Activated CD8-positive, alpha-beta T cell treated with anti-CD3 and anti-CD28 coated beads for 36 hours (primary cell): ENCODE measurements at regions not wholly inside any gene's neighbourhood (a gene's known extent, or its start where the extent isn't known, plus 50 kb on each side); places are given as distances from the start of the nearest gene placed in this dataset.

Experiments used
- ATAC-seq: fragments of 200-7000 bp; cut with Tn5 transposase; one replicate; pipeline ENCODE4 v1.10.0; 2021; ENCODE audit warnings: mild to moderate bottlenecking, moderate library complexity
- CTCF ChIA-PET: fragments of 350-600 bp; sonication (Branson Sonifier 250); formaldehyde crosslinking; loops from one replicate; lab custom pipeline; 2021; ENCODE audit warnings: antibody characterized with exemption; lab: Charles Lee
- POLR2A ChIA-PET: fragments of 350-600 bp; sonication (Branson Sonifier 250); formaldehyde crosslinking; loops from one replicate; lab custom pipeline; 2021; ENCODE audit warnings: antibody characterized with exemption; lab: Charles Lee
- DNase-seq: peaks from one replicate; pipeline ENCODE4 v3.0.0-alpha.2; 2020
- H3K27ac Mint-ChIP-seq: one replicate; pipeline ENCODE4 v1.8.0; 2021; ENCODE audit warnings: mild to moderate bottlenecking, mixed read lengths
- H3K27me3 Mint-ChIP-seq: one replicate; pipeline ENCODE4 v1.8.0; 2021; ENCODE audit warnings: mixed read lengths
- H3K36me3 Mint-ChIP-seq: one replicate; pipeline ENCODE4 v1.8.0; 2021; ENCODE audit warnings: low read depth, mixed read lengths
- H3K4me1 Mint-ChIP-seq: one replicate; pipeline ENCODE4 v1.8.0; 2021; ENCODE audit warnings: low read depth, mixed read lengths
- H3K4me3 Mint-ChIP-seq: one replicate; pipeline ENCODE4 v1.8.0; 2021; ENCODE audit warnings: mild to moderate bottlenecking, moderate library complexity, mixed read lengths
- H3K9me3 Mint-ChIP-seq: one replicate; pipeline ENCODE4 v1.8.0; 2021; ENCODE audit warnings: mixed read lengths
- CTCF ChIP-seq: fragments of 200-600 bp; IDR thresholded peaks from one replicate; pipeline ENCODE4 v1.8.0; 2022; ENCODE audit warnings: antibody characterized with exemption, mild to moderate bottlenecking
- intact Hi-C: fragments of 100-400 bp; cut with micrococcal nuclease; formaldehyde crosslinking; loops from one replicate; pipeline ENCODE4 v1.10.0; 2022

GRCh38 chr1:82284213-82284612 is 483.5 kb downstream of the ADGRL2 start:
- no peaks in the 10 kb centered on the region for H3K4me1 Mint-ChIP-seq
- peaks cover 6% of the 10 kb centered on the region for H3K9me3 Mint-ChIP-seq
- ChIA-PET POLR2A (no interaction called here), CTCF (no interaction called here)
- no peak for DNase-seq
- no peak overlapping the region for H3K27ac Mint-ChIP-seq
- H3K4me3 Mint-ChIP-seq = no peak overlapping the region
- no peak for ATAC-seq
- H3K36me3 Mint-ChIP-seq = no peaks in the 10 kb centered on the region
- no peaks in the 10 kb centered on the region for H3K27me3 Mint-ChIP-seq
- TF ChIP-seq CTCF = no peak
- intact Hi-C loops = no loop called here

GRCh38 chr1:82279241-82279640 is 478.5 kb downstream of the ADGRL2 start:
- ATAC-seq (no peak), DNase-seq (no peak)
- TF ChIP-seq CTCF = no peak
- CTCF ChIA-PET = no interaction called here
- H3K9me3 Mint-ChIP-seq = peaks cover 6% of the 10 kb centered on the region
- no peak overlapping the region for H3K4me3 Mint-ChIP-seq
- intact Hi-C loops = no loop called here
- H3K27ac Mint-ChIP-seq = no peak overlapping the region
- no peaks in the 10 kb centered on the region for H3K36me3 Mint-ChIP-seq
- no peaks in the 10 kb centered on the region for H3K4me1 Mint-ChIP-seq
- H3K27me3 Mint-ChIP-seq = no peaks in the 10 kb centered on the region
- POLR2A ChIA-PET = no interaction called here

DNA sequence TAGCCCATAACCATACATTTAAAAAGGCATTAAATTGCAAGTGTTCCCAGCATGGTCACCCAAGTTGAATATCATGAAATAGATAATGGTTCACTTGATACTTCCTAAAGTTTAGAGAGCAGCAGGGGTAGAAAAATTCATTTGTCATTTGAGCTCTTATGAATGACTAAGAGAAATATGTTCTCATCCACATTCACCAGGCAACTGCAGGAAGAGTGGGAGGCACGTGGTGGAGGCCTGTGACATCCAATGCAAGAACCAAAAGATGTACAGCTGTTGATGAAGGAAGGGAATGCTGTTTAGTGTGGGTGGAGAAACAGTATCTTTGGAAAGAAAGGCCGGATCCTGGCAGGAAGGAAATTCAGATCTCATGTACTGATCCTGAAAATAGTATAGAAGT is 473.1 kb downstream of the ADGRL2 start:
- Mint-ChIP-seq H3K36me3 (no peaks in the 10 kb centered on the region), H3K27me3 (no peaks in the 10 kb centered on the region), H3K9me3 (no peaks in the 10 kb centered on the region), H3K4me3 (no peak overlapping the region), H3K27ac (no peak overlapping the region), H3K4me1 (no peaks in the 10 kb centered on the region)
- POLR2A ChIA-PET = no interaction called here
- intact Hi-C loops = no loop called here
- DNase-seq (no peak), ATAC-seq (no peak)
- no peak for TF ChIP-seq CTCF
- CTCF ChIA-PET = no interaction called here

DNA sequence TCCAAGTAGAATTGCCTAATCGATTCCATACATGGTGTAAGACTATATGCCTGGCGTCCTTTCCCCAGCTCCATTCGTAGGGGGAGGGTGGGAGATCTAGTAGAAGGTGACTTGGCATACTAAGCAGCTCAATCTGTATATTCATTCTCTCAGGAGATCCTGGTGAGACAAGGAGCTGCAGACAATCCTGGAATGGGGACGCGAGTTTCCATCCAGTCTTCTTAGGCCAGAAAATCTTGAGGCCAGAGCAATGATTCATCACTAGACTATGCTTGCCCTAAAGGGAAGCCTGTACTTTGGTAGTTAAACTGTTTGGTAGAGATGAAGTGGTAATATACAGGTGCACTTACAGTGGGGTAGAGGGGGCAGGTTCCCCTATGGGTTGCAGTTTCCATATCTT is 468.7 kb downstream of the ADGRL2 start:
- Mint-ChIP-seq H3K9me3 (no peaks in the 10 kb centered on the region), H3K4me3 (no peak overlapping the region), H3K27me3 (no peaks in the 10 kb centered on the region), H3K4me1 (no peaks in the 10 kb centered on the region), H3K36me3 (no peaks in the 10 kb centered on the region), H3K27ac (no peak overlapping the region)
- CTCF ChIA-PET = no interaction called here
- POLR2A ChIA-PET = no interaction called here
- no peak for TF ChIP-seq CTCF
- DNase-seq (no peak), ATAC-seq (no peak)
- intact Hi-C loops = no loop called here

DNA sequence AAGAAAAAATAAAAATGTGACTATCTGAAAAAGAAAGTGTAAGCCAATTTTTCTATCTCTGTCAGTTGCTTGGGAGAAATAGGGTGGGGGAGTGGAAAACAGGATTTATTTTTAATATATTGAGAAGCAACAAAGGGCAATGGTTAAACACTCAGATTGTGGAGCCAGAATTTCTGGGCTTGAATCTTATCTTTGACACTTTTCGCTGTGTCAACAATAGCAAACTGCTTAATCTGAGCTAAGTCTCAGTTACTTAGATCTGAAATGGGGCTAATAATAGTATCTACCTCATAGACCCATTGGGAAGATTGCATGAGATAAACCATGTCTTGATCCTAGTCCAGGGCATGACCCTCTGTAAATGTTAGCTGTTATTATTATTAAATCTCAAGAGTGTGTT is 468.1 kb downstream of the ADGRL2 start:
- Mint-ChIP-seq H3K4me1 (no peaks in the 10 kb centered on the region), H3K9me3 (no peaks in the 10 kb centered on the region), H3K36me3 (no peaks in the 10 kb centered on the region), H3K4me3 (no peak overlapping the region), H3K27ac (no peak overlapping the region), H3K27me3 (no peaks in the 10 kb centered on the region)
- DNase-seq = no peak
- ChIA-PET POLR2A (no interaction called here), CTCF (no interaction called here)
- intact Hi-C loops = no loop called here
- no peak for ATAC-seq
- no peak for TF ChIP-seq CTCF
